IMR-90 (cell line): ENCODE measurements at regions not wholly inside any gene's neighbourhood (a gene's known extent, or its start where the extent isn't known, plus 50 kb on each side); places are given as distances from the start of the nearest gene placed in this dataset.

Experiments used
- ATAC-seq: fragments of 200-7000 bp; cut with Tn5 transposase; 2 replicates; pipeline ENCODE4 v1.9.1; 2020; ENCODE audit warnings: low read depth, mild to moderate bottlenecking, moderate library complexity
- BruUV-seq: library from RNA; stranded (reverse); fragments of 400-500 nt; replicated peaks from 2 replicates; lab custom pipeline; 2021; lab: Mats Ljungman, UMichigan
- CTCF ChIA-PET: fragments of 300-600 bp; formaldehyde crosslinking; extraction: SDS; loops from one replicate; lab custom pipeline; 2021; ENCODE audit warnings: antibody characterized with exemption; lab: Yijun Ruan, JAX
- POLR2A ChIA-PET: fragments of 300-600 bp; sonication (Branson Sonifier 250); formaldehyde crosslinking; loops from one replicate; lab custom pipeline; 2022; ENCODE audit warnings: antibody characterized with exemption; ENCODE audit not compliant: unreplicated experiment; lab: Charles Lee
- DNase-seq: peaks from one replicate; pipeline ENCODE4 v3.0.0; 2013
- H2AFZ ChIP-seq: replicated peaks from 2 replicates; pipeline ENCODE3; 2013; ENCODE audit warnings: low read length, mild to moderate bottlenecking; ENCODE audit not compliant: poor library complexity
- H2AK5ac ChIP-seq: 2 replicates; pipeline ENCODE4 v1.6.1; 2013; ENCODE audit warnings: low read depth, low read length, inconsistent platforms
- H2AK9ac ChIP-seq: replicated peaks from 2 replicates; pipeline ENCODE3; 2013; ENCODE audit warnings: mild to moderate bottlenecking, low read depth, low read length, moderate library complexity; ENCODE audit not compliant: poor library complexity
- H2BK120ac ChIP-seq: 2 replicates; pipeline ENCODE4 v1.6.1; 2013; ENCODE audit warnings: low read depth, low read length, inconsistent platforms
- H2BK15ac ChIP-seq: 3 replicates; pipeline ENCODE4 v1.6.1; 2013; ENCODE audit warnings: low read depth, low read length, inconsistent platforms
- H2BK20ac ChIP-seq: 2 replicates; pipeline ENCODE4 v1.6.1; 2013; ENCODE audit warnings: low read depth, mild to moderate bottlenecking, inconsistent platforms, low read length, moderate library complexity
- H2BK5ac ChIP-seq: 2 replicates; pipeline ENCODE4 v1.6.1; 2013; ENCODE audit warnings: mild to moderate bottlenecking, low read depth, low read length, inconsistent platforms; ENCODE audit not compliant: poor library complexity, severe bottlenecking
- H3K14ac ChIP-seq: replicated peaks from 2 replicates; pipeline ENCODE4 v1.6.1; 2013; ENCODE audit warnings: low read depth, low read length, inconsistent platforms
- H3K18ac ChIP-seq: 2 replicates; pipeline ENCODE4 v1.6.1; 2013; ENCODE audit warnings: low read depth, low read length, control low read depth
- H3K23ac ChIP-seq: 2 replicates; pipeline ENCODE4 v1.6.1; 2013; ENCODE audit warnings: low read depth, low read length, inconsistent platforms
- H3K27ac ChIP-seq: 2 replicates; pipeline ENCODE4 v1.5.1; 2013; ENCODE audit warnings: mild to moderate bottlenecking, control low read depth, low read length; ENCODE audit not compliant: insufficient read depth
- H3K27me3 ChIP-seq: 2 replicates; pipeline ENCODE4 v1.6.1; 2013; ENCODE audit warnings: low read length; ENCODE audit not compliant: control insufficient read depth, insufficient read depth
- H3K36me3 ChIP-seq: 2 replicates; pipeline ENCODE4 v1.6.1; 2013; ENCODE audit warnings: low read length, mixed read lengths; ENCODE audit not compliant: control insufficient read depth, insufficient read depth
- H3K4ac ChIP-seq: 2 replicates; pipeline ENCODE4 v1.6.1; 2013; ENCODE audit warnings: low read depth, low read length, inconsistent platforms
- H3K4me1 ChIP-seq: 2 replicates; pipeline ENCODE4 v1.6.1; 2013; ENCODE audit warnings: low read length, mixed read lengths; ENCODE audit not compliant: control insufficient read depth, insufficient read depth
- H3K4me2 ChIP-seq: 2 replicates; pipeline ENCODE4 v1.6.1; 2013; ENCODE audit warnings: low read depth, mild to moderate bottlenecking, control low read depth, low read length, moderate library complexity
- H3K4me3 ChIP-seq: 2 replicates; pipeline ENCODE4 v1.5.1; 2013; ENCODE audit warnings: low read depth, mild to moderate bottlenecking, control low read depth, low read length, moderate library complexity; ENCODE audit not compliant: insufficient read depth
- H3K56ac ChIP-seq: 2 replicates; pipeline ENCODE4 v1.6.1; 2013; ENCODE audit warnings: low read length, inconsistent platforms; ENCODE audit not compliant: insufficient read depth; ENCODE audit errors: extremely low read depth
- H3K79me1 ChIP-seq, 2 experiments: 2 replicates each; pipeline ENCODE4 v1.6.1; 2013; ENCODE audit warnings: low read length in 2 of 2, inconsistent platforms in 1 of 2, low read depth in 1 of 2
- H3K9ac ChIP-seq: 2 replicates; pipeline ENCODE4 v1.6.1; 2013; ENCODE audit warnings: low read depth, low read length, control low read depth
- H3K9me1 ChIP-seq: 2 replicates; pipeline ENCODE4 v1.6.1; 2013; ENCODE audit warnings: low read length, inconsistent platforms; ENCODE audit not compliant: insufficient read depth
- H3K9me3 ChIP-seq: 2 replicates; pipeline ENCODE4 v1.6.1; 2013; ENCODE audit warnings: low read length; ENCODE audit not compliant: control insufficient read depth, insufficient read depth
- H4K20me1 ChIP-seq: 2 replicates; pipeline ENCODE4 v1.6.1; 2013; ENCODE audit warnings: low read length, inconsistent platforms; ENCODE audit not compliant: insufficient read depth
- H4K5ac ChIP-seq: 2 replicates; pipeline ENCODE4 v1.6.1; 2013; ENCODE audit warnings: mild to moderate bottlenecking, low read depth, low read length, control low read depth
- H4K8ac ChIP-seq, 2 experiments: 2 replicates each; pipeline ENCODE4 v1.6.1; 2013; ENCODE audit warnings: low read depth in 2 of 2, low read length in 2 of 2, control low read depth in 1 of 2, inconsistent platforms in 1 of 2
- H4K91ac ChIP-seq: 2 replicates; pipeline ENCODE4 v1.6.1; 2013; ENCODE audit warnings: low read depth, low read length, inconsistent platforms; ENCODE audit not compliant: insufficient read depth
- CTCF ChIP-seq: conservative IDR thresholded peaks from 2 replicates; pipeline ENCODE4 v1.5.1; 2012; ENCODE audit warnings: mild to moderate bottlenecking, low read depth, low read length, improper control_type of control experiment
- FOS ChIP-seq: fragments of 150-350 bp; IDR thresholded peaks from 2 replicates; pipeline ENCODE4 v1.6.1; 2016; ENCODE audit warnings: low read depth, low read length
- MAFK ChIP-seq: IDR thresholded peaks from 2 replicates; pipeline ENCODE4 v1.6.1; 2012; ENCODE audit warnings: low read depth, low read length, improper control_type of control experiment
- MAZ ChIP-seq: IDR thresholded peaks from 2 replicates; pipeline ENCODE4 v1.6.1; 2012; ENCODE audit warnings: low read depth, mild to moderate bottlenecking, low read length, improper control_type of control experiment, moderate library complexity, borderline replicate concordance
- POLR2A ChIP-seq: IDR thresholded peaks from 2 replicates; pipeline ENCODE4 v1.6.1; 2012; ENCODE audit warnings: mild to moderate bottlenecking, low read depth, low read length
- RAD21 ChIP-seq: IDR thresholded peaks from 2 replicates; pipeline ENCODE4 v1.6.1; 2012; ENCODE audit warnings: low read length, improper control_type of control experiment
- RFX5 ChIP-seq: IDR thresholded peaks from 2 replicates; pipeline ENCODE4 v1.8.0; 2012; ENCODE audit warnings: low read depth, mild to moderate bottlenecking, low read length, moderate library complexity
- SMC3 ChIP-seq: fragments of 150-350 bp; IDR thresholded peaks from 2 replicates; pipeline ENCODE4 v1.6.1; 2016; ENCODE audit warnings: low read depth, mild to moderate bottlenecking, antibody characterized with exemption, low read length, moderate library complexity
- WGBS, 2 experiments: methylation state at CpG; one replicate each; pipeline versions ENCODE4 v1.1.5 to v1.1.7; 2013; ENCODE audit warnings: missing lambda C conversion rate in 2 of 2; ENCODE audit not compliant: insufficient read length in 1 of 2; ENCODE audit errors: extremely low coverage in 2 of 2; 5-methylcytosine and 5-hydroxymethylcytosine counted together
- dilution Hi-C: fragments of 300-500 bp; cut with HindIII; formaldehyde crosslinking; loops from one replicate; pipeline ENCODE4 v1.14.3; 2018; ENCODE audit warnings: low sequenced_read_pairs; ENCODE audit not compliant: unreplicated experiment
- in situ Hi-C: fragments of 300-500 bp; cut with MboI; formaldehyde crosslinking; loops from 3 replicates; pipeline ENCODE4 v1.14.3; 2019; ENCODE audit warnings: low sequenced_read_pairs, inconsistent platforms, mixed read lengths
- intact Hi-C: fragments of 100-400 bp; cut with micrococcal nuclease; formaldehyde crosslinking; loops from 2 replicates; pipeline ENCODE4 v1.10.0; 2022
- TF ChIP-seq, protein P1 (sequence below): fragments of 150-350 bp; IDR thresholded peaks from 2 replicates; pipeline ENCODE4 v1.6.1; 2016; ENCODE audit warnings: low read depth, mild to moderate bottlenecking, low read length, moderate library complexity, borderline replicate concordance

GRCh38 chr10:21278491-21279216 lies 246.8 kb downstream of the SKIDA1 start:
- no peak overlapping the region; the same call in 1 of the 2 replicates for H3K9ac ChIP-seq
- H3K14ac ChIP-seq: no peak overlapping the region
- peak overlapping the region; percentile 38; the same call in 1 of the 3 replicates for H2BK15ac ChIP-seq
- H3K9me1 ChIP-seq: no peaks in the 10 kb centered on the region
- no peaks in the 10 kb centered on the region; the same call in 1 of the 2 replicates for H4K20me1 ChIP-seq
- dilution Hi-C loops (no loop called here), in situ Hi-C loops (loop anchor here (5.0 kb wide), 1 partner anchor 459 kb away; no protein-coding TSS in a partner anchor), intact Hi-C loops (loop anchor here (1.0 to 2.0 kb wide), 6 partner anchors 212 to 675 kb away; partner anchors contain the start of genes MLLT10 and SKIDA1)
- peak; percentile 90 for DNase-seq
- H3K36me3 ChIP-seq: no peaks in the 10 kb centered on the region
- peaks cover 2% of the 10 kb centered on the region; the same call in 1 of the 2 replicates for H3K4me1 ChIP-seq
- WGBS, 2 experiments: no CpG with 5 or more reads among the region's 8 CpGs
- H3K27me3 ChIP-seq: no peaks in the 10 kb centered on the region; the same call in 1 of the 2 replicates
- peak; percentile 99 for ATAC-seq
- peak overlapping the region; percentile 30; the same call in 1 of the 2 replicates for H2BK120ac ChIP-seq
- POLR2A ChIA-PET: interaction anchor here (0.6 kb wide), 1 partner anchor 244 kb away, joined by 4 read pairs; no protein-coding TSS in a partner anchor
- H3K23ac ChIP-seq: no peak overlapping the region
- no peak overlapping the region for H3K4me3 ChIP-seq
- no peaks in the 10 kb centered on the region for H3K79me1 ChIP-seq
- H2BK5ac ChIP-seq: no peak overlapping the region
- CTCF ChIA-PET: interaction anchor here (0.5 to 2.3 kb wide), 21 partner anchors 8 to 1359 kb away, joined by 3 to 12 read pairs (median 3); no protein-coding TSS in a partner anchor
- peak overlapping the region; percentile 63 for H2AK9ac ChIP-seq
- H4K8ac ChIP-seq: 0 out of 4 replicates have a peak overlapping the region, but pooled peaks of 1 of the 2 experiments have one; percentile 48
- H3K4ac ChIP-seq: peak overlapping the region; percentile 46; the same call in 1 of the 2 replicates
- no peak overlapping the region for H4K91ac ChIP-seq
- H3K9me3 ChIP-seq: no peaks in the 10 kb centered on the region; the same call in 1 of the 2 replicates
- no peak overlapping the region for H3K56ac ChIP-seq
- peak overlapping the region; percentile 19; the same call in 1 of the 2 replicates for H3K18ac ChIP-seq
- peak; percentile 96 for TF ChIP-seq SMC3
- TF ChIP-seq MAZ: peak; percentile 53; the same call in 1 of the 2 replicates
- TF ChIP-seq, protein P1, sequence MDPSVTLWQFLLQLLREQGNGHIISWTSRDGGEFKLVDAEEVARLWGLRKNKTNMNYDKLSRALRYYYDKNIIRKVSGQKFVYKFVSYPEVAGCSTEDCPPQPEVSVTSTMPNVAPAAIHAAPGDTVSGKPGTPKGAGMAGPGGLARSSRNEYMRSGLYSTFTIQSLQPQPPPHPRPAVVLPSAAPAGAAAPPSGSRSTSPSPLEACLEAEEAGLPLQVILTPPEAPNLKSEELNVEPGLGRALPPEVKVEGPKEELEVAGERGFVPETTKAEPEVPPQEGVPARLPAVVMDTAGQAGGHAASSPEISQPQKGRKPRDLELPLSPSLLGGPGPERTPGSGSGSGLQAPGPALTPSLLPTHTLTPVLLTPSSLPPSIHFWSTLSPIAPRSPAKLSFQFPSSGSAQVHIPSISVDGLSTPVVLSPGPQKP: no peak
- no peak for TF ChIP-seq MAFK
- peak; percentile 89 for TF ChIP-seq CTCF
- no peak for TF ChIP-seq FOS
- TF ChIP-seq RAD21: peak; percentile 97
- no peak for TF ChIP-seq POLR2A
- no peak for TF ChIP-seq RFX5
- BruUV-seq: no TSS peak
- H2AK5ac ChIP-seq: 0 out of 2 replicates have a peak overlapping the region, but pooled peaks have one; percentile 6
- peak overlapping the region; percentile 7; the same call in 1 of the 2 replicates for H2BK20ac ChIP-seq
- no peak overlapping the region for H3K27ac ChIP-seq
- peak overlapping the region; percentile 82 for H2AFZ ChIP-seq
- no peak overlapping the region for H3K4me2 ChIP-seq
- no peak overlapping the region for H4K5ac ChIP-seq
